ENCODE measurements at regions not wholly inside any gene's neighbourhood (a gene's known extent, or its start where the extent isn't known, plus 50 kb on each side); places are given as distances from the start of the nearest gene placed in this dataset.

DNA sequence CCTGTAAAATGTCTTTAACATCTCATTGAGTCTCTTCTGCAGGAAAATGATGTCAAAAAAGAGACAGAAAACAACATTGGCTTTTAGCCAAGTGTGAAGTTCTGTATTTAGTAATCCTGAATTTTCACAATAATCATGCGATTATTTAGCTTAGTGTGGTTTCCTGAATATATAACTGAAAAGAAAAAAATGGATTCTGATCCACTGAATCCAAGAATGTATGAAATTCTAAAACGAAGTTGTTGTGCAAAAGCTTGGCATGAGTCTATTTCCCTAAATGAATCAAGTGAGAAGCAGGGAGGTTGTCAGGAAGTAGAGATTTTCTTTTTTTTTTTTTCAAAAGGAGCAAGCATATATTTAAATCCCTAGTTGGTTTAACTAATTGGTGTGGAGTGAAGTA is 145.9 kb upstream of the CDH6 start:
- TF ChIP-seq, protein P1, sequence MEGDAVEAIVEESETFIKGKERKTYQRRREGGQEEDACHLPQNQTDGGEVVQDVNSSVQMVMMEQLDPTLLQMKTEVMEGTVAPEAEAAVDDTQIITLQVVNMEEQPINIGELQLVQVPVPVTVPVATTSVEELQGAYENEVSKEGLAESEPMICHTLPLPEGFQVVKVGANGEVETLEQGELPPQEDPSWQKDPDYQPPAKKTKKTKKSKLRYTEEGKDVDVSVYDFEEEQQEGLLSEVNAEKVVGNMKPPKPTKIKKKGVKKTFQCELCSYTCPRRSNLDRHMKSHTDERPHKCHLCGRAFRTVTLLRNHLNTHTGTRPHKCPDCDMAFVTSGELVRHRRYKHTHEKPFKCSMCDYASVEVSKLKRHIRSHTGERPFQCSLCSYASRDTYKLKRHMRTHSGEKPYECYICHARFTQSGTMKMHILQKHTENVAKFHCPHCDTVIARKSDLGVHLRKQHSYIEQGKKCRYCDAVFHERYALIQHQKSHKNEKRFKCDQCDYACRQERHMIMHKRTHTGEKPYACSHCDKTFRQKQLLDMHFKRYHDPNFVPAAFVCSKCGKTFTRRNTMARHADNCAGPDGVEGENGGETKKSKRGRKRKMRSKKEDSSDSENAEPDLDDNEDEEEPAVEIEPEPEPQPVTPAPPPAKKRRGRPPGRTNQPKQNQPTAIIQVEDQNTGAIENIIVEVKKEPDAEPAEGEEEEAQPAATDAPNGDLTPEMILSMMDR (IDR thresholded peaks at IDR 0.05): no peak

DNA sequence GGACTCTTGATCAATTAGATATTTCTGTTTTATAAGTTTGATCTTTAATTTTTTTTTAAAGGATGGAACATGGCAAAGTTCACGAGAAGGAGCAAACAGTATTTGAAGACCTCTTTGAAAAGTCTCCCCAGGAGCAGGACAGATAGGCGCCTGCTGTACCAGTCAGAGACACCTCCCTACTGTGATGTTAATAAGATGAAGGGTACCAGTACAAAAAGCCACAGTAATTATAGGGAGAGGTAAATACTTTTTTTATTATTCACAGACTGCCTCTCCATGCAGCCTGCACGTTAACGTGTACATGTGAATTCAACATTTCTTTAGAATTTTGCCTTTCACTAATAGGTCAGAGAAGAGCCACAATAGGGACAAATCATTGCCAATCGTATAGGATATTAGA is 146.5 kb upstream of the CDH6 start:
- TF ChIP-seq, protein P1 (IDR thresholded peaks at IDR 0.05): no peak

DNA sequence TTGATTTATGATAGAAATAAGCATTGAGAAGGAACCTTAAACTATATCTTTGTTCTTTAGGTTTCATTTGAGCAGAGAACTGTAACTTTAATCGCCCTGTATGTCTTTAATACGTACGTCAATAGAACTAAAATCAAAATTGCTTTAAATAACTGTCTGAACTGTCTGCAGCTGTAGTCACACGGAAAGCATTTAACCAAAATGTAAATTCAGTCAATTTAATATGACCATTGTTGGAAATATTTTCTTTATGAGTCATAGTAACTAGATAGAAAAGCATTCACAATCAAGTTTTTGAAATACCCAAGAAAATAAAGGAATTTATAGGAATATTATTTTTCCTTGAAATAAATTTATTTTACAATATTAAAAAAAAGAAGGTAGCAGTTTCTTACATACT is 157.1 kb upstream of the CDH6 start:
- TF ChIP-seq, protein P1 (IDR thresholded peaks at IDR 0.05): no peak

DNA sequence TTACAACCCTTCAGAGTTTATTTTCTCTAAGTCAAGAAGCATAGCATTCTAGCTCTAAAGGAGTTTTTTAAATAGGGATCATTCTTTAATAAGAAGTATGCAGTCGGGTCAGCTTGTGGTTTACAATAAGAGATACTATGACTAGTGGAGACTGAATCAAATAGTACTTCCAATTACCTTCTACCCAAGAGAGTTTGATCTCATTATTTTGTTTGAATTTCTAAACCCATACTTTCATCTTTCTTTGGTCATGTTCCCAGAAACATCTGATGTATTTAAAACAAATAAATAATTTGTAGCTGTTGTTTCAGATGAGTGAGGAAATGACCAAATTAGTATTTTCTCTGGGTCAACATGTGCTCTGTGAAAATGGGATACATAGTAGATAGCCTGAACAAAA is 160.2 kb upstream of the CDH6 start:
- TF ChIP-seq, protein P1 (IDR thresholded peaks at IDR 0.05): no peak

DNA sequence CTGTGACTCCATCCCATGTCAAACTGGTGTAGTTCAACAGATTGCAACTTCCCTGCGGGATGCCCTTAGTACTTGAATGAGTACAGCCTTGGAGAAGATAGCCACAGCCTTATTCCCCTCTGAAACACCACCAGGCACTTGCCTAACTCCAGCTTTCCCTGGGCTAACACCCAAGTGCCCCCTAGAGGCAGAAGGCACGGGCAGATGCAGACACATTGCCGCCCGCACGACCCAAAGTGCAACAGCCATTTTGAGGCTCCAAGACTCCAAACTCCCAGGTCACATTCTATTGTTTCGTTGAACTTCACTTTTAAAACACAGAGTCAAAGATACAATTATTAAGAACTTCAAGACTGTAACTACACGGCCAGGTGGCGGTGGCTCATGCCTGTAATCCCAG is 163.6 kb upstream of the CDH6 start:
- TF ChIP-seq, protein P1 (IDR thresholded peaks at IDR 0.05): no peak

DNA sequence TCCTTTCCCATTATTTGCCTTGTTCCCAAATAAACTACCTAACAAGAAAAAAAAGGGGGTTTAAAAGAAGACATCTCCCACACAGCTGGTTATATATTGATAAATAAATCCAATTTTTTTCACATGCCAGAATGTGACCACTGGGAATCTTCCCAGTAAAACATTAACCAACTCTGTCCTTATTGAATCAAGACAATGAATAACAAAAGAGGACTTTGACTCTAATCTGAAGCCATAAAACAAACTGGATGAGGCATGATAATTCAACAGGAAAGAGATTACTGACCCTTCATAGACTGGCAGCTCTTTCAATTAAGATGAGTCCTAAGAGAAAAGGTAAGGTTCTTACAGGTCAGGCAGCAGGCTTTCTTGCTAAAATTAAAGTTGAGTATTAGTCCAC is 165.8 kb upstream of the CDH6 start:
- TF ChIP-seq, protein P1 (IDR thresholded peaks at IDR 0.05): no peak

DNA sequence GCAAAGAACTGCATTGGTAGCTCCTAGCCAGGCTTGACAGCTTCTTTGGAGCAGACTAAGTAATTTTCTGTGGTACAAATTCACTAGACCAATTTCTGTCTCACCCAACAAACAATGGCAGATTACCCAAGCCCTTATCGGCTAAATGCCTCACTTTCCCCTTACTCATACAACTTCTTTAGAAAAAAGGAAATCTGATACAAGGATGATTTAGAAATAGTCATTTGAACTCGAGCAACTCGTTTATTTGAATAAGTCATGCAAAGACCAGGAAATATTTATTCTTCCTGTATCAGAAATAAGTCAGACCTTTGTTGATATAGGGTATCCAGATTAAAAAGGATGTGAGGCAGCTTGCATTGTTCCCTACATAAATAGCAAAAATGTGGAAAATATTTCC is 170.4 kb upstream of the CDH6 start:
- TF ChIP-seq, protein P1 (IDR thresholded peaks at IDR 0.05): no peak

DNA sequence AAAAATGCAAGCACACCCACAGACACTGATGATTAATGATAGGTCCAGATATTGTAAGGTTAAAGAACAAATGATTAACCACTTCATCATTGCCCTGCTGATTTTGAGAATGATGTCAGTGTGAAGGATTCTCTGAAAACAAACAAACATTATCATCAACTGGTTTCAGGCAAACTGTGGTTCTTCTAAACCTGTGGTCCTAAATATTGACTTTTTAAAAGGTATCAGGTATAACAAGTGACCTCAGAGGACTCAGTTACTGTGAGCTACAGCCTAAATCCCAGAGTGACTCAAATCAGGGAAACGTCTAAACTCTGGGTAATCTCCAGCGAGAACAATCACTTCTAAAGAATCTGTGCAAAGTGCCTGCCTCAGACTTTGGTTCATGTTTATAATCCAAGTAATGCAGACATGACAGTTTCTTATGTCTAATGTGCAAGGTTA is 172.3 kb upstream of the CDH6 start:
- TF ChIP-seq, protein P1 (IDR thresholded peaks at IDR 0.05): no peak
